Activated CD8-positive, alpha-beta memory T cell treated with anti-CD3 and anti-CD28 coated beads, Interleukin-2, amount 50 U/mL, for 4 hours (primary cell): ENCODE measurements at regions not wholly inside any gene's neighbourhood (a gene's known extent, or its start where the extent isn't known, plus 50 kb on each side); places are given as distances from the start of the nearest gene placed in this dataset.

Experiments used
- DNase-seq: peaks from one replicate; pipeline ENCODE4 v3.0.0-alpha.2; 2020

DNA sequence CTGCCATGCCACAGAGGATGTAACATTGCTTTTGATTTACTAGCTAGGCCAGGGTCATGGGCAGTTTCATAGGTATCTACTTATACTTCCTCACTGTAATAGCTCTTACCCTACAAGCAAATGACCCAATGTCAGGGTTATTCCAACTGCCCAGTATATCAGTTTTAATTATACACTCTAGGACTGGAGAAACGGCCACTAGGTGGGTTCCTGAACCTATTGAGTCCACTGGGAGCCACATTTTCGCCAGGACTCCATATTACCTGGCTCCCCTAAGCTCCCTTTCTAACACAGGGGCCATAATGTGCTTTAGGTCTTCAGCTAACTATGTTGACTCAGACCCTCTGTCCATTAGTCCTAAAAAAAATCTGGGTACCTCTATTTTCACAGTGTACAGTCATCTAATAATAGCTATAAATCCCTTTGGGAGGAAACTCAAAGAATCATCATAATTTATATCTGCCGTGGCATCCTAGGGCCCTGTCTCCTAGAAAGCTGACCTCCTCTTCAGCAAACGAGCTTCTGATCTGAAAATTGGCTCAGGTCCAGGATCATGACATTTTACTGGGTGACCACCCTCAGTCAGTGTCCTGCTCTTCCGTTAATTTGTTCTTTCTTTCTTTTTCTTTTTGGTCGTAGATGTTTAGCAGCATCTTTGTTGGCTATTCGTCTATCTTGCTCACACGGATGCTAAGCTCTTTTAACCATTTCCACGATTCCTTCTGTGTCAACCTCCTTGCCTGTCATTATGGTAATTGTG is 244.3 kb downstream of the FAM76B start:
- DNase-seq = no peak

DNA sequence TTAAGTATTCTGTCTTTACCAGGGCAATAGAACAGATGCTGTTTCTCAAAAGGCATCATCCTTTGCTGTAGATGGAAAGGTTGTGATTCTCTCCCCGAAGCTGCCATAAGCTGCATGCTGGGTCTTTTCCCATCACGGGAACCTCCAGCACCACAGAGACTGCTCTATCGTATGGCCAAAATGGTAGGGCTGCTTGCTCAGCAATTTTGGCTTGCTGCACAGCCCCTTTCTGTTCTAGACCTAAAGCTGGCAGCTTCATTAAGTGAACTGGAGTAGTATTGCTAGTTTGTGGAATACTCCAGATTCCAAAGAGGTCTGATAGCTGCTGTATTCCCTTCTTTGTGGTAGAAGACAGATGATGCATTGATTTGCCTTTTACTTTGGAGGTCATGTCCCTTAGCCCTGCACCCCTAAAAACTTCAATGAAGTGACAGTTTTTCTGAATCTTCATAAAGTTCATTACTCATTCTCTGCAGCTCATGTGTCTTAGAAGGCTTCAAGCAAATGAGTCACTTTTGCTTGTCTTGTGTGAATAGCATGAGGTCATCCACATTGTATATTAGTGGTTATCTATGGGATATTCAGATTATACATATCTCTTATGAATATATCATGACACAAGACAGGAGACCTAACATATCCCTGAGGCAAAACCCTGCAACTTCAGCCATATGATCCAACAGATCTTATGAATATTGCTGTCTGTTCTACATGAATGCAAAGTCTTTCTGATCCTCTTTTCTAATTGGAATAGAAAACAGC is 245.3 kb downstream of the FAM76B start:
- no peak for DNase-seq

DNA sequence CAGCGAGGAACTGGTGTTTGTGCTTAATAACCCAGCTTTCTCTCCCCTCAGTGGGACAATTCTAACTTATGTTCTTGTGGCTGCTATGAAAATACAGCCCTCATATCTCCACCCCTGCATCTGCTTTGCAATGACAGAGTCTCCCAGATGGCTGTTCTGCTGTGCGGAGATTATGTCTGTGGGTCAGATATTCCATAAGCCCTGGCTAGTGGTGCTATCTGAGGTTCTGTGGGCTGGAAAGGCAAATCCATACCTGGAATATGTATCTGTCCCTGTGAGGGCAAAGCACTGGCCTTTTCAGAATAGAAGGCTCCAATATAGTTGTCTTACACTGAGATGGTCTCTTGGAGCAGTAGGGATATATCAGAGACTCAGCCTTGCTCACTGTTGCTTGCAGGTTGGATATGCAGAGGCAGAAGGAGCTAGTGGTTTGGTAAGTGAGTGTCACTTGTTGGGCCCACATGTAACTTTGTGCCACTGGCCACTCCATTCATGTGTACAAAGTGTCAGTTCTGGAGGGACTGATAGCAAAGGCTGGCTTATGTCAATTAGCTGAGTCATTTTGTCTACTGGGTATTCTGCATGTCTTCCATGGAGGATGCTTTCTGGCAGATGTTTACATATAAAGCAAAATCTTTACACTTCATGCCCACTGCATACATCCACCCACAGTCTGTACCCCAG is 246.6 kb downstream of the FAM76B start:
- no peak for DNase-seq

DNA sequence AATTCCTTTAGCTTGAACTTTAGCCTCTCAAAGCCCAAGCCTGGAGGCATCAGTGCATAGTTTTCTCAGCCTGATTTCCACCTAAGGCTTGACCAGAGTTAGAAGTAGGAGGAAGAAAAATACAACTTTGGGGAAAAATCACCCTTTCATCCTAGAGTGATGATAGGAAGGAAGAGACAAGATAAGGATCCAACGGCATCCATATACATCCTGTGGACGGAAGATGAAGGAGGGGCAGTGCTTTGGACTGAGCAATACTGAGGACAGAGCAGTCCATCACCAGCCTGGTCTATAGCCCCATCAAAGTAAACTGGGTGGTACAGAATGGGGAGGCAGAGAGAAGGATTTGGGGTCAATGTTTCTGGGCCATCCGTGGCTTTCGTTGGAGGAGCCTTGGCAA is 247.9 kb downstream of the FAM76B start:
- no peak for DNase-seq

DNA sequence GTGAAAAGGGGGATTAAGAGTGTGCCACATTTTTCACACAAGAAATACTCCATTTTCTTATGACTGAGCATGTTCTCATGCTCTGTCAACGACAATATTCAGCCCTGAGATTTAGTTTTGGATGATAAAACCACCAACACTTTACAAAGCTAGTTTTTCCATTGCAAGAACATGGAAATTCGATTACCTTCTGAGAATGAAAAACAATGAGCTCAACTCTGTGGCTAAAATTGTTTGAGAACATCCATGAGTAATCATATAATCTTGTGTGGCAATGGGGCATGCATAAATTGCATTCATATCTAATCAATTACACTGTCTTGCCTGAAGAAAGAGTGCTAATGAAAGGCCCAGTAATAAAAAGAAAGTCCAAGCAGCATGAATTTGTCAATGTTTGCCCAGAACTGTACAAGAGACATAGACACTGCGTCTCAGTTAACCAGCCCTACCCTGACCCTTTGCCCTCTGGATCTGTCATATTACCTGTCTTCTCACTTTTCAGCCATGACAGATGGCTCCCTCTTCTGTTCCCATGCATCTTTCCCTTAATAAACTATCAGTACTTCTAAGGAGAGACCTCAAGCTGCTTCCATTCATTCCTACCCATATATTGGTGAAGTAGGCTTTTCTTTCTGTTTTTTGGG is 253.4 kb downstream of the FAM76B start:
- DNase-seq = no peak

DNA sequence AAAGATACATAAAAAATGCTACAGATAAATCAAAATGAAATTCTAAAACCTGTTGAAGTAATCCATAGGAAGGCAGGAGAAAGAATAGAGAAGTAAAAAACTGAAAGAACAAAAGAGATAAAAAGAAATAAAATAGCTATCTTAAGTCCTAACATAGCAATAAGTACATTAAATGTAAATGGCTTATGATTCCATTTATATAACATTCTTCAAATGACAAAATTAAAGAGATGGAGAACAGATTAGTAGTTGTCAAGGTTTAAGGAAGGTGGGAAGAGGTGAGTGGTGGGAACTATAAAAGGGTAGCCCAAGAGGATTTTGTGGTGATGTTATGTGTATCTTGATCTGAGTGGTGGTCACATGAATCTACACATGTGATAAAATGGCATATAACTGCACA is 254.8 kb downstream of the FAM76B start:
- no peak for DNase-seq

DNA sequence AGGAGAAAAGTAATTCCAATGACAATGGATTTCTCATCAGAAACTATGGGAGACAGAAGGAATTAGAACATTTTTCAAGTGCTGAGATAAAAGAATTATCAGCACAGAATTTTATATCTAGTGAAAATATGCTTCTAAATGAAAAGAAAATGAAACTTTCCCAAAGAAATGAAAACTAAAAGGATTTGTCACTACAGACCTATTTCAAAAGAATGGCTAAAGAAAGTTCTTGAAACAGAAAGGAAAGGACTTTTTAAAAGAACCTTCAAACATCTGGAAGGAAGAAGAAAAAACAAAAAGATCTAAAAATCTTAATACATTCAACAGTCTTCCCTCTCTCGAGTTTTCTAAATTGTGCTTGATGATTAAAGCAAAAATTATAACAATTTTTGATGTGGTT is 255.4 kb downstream of the FAM76B start:
- DNase-seq = no peak

DNA sequence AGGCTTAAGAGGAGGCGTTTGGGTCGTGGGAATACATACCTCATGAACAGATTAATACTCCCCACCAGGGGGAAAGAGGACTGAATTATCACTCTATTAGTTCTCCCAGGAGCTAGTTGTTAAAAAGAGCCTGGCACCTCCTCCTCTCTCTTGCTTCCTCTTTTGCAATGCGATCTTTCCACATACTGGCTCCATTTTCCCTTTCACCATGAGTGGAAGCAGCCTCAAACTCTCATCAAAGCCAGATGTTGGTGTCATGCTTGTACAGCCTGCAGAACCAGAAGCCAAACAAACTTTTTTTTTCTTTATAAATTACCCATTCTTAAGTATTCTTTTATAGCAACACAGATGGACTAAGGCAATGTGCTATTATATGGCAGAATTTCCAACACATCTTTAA is 258.5 kb downstream of the FAM76B start:
- DNase-seq = no peak

DNA sequence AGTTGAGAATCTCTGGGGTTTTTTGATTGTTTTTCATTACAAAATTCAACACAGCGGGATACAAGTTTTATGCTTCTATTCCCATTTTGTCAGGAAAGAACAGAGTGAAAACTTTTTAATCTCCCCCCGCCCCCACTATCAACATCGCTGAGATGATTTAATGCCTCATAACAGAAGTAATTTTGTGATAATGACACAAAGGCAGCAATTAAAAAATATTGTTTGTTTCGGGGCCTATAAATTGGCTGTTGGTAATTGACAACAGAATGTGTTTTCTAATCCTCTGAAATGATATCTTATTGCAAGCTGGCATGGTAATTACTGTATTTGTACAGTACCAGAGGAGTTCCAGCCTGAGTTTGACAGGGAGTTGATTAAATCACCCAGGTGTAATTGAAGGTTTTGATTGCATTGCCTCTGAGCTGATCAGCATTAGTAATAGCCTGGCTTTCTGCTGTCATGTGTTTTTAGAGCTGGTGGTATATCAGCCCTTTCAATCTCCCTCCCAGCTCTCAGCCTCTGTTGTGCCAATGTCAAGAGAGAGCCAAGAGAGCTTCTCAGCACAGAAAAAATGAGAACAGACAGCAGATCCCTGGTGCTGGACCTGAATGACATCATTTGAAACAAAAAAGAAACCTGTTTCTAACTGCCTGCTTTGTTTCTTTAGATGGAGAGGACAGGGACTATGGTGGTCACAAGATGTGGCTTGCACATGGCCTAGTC is 265.1 kb downstream of the FAM76B start:
- no peak for DNase-seq

DNA sequence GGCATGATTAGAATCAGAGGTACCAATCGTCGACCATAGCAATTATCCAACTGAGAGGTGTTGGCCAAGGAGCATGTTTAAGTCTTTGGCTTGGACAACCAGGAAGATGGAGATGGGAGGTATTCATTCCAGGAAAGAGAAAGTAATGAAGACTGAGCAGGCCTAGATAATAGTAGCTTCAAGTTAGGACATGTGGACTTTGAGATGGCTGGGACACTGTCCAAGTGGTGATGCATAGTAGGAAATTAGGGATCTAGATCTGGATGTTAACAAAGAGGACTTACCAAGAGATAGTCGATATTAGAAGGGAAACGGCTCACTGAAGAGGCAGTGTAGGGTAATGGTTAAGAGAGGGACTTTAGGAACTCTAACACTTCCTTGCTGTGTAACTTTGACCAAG is 266.7 kb downstream of the FAM76B start:
- no peak for DNase-seq

DNA sequence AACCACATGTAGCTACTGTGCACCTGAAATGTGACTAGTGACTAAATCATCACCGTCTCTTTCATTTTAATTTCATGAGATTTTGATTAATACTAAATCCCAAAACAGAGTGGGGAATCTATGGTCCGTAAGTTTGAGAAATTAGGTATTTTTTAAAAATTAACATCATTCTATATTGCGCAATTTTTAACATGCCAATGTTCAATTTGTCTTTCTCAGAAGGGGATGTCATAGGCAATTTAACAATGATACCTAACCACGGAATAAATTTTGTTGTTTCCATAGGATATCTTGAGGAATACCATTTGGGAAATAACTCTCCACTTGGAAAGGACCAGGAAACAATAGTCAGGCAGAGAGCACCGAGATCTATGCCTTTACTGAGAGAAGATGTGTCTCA is 267.7 kb downstream of the FAM76B start:
- no peak for DNase-seq

GRCh38 chr11:95521133-95521542 is 268.4 kb downstream of the FAM76B start:
- no peak for DNase-seq

- DNase-seq = no peak
Observed at GRCh38 chr11:95520369-95521132, 269.0 kb downstream of the FAM76B start.

GRCh38 chr11:95519912-95520311 is 269.7 kb downstream of the FAM76B start:
- DNase-seq = no peak

- no peak for DNase-seq
Observed at GRCh38 chr11:95517453-95517852, 272.1 kb downstream of the FAM76B start.

- DNase-seq = no peak
Observed at GRCh38 chr11:95516786-95517185, 272.8 kb downstream of the FAM76B start.

- no peak for DNase-seq
Observed at GRCh38 chr11:95516175-95516574, 273.4 kb downstream of the FAM76B start.

- no peak for DNase-seq
Observed at GRCh38 chr11:95515371-95515770, 274.2 kb downstream of the FAM76B start.

- DNase-seq = no peak
Observed at GRCh38 chr11:95514416-95515110, 275.0 kb downstream of the FAM76B start.

GRCh38 chr11:95512682-95513081 is 276.9 kb downstream of the FAM76B start:
- DNase-seq = no peak

DNA sequence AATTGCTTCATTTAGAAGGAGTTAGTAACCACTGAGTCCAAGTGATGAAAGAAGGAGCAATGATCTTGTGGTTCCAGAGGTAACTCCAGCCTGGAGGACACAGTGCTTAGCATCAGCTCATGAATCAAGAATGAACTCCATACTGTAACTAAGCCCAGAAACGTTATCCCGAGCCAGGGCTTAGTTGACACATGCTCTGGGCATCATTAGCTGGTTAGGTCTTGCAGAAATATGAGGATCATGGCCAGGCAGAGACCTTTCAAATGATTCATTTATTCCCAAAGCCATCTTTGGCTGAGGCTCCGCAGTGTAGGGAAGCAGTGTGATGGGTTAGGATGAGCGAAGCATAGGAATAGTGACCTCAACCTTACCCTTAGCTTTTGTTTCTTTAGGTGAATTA is 277.4 kb downstream of the FAM76B start:
- no peak for DNase-seq
